ENCODE measurements at regions not wholly inside any gene's neighbourhood (a gene's known extent, or its start where the extent isn't known, plus 50 kb on each side); places are given as distances from the start of the nearest gene placed in this dataset.

GRCh38 chr12:75837700-75838099 is 193.9 kb downstream of the PHLDA1 start:
- no peak for DNase-seq (ENCODE audit: low read depth in 2 of 2)

- DNase-seq (ENCODE audit: low read depth in 2 of 2) = no peak
These were observed 195.0 kb downstream of the PHLDA1 start for GRCh38 chr12:75836533-75836932.

- no peak for DNase-seq (ENCODE audit: low read depth in 2 of 2)
These were observed 197.0 kb downstream of the PHLDA1 start for GRCh38 chr12:75834591-75834990.

DNA sequence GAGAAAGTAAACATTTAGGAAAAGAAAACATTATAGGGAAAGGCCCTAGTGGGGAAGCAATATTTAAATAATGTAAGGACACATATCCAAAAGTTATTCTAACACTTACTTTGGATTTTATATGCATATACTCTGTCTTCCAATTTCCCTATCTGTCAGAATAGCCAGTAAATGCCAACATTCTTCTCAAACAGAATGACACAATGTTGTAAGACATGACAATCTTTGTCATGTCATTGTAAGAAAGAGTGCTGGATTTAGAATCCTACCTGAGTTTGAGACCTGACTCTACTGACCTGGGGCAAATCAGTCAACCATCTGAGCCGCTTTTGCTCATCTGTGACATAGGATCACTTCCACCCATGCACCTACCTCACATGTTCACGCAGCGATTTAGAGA is 198.3 kb downstream of the PHLDA1 start:
- no peak for DNase-seq (ENCODE audit: low read depth in 2 of 2)

DNA sequence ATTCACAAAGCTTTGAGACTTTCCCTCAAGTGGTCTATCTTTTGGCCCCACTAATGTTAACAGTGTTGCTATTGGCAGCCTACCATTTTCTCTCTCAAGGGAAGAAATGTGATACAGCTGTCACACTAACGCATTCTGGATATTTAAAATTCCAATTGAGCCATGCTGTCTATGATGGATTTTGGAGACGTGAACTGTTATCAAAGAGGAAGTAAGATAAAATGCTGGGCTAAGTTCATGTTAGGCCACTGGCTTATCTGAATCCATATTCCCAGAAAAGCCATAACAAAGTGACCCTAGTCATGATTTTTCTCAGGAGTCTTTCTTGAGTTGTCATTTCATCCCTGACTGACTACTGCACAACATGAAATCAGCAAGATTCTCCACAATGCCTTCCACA is 200.2 kb downstream of the PHLDA1 start:
- no peak for DNase-seq (ENCODE audit: low read depth in 2 of 2)

DNA sequence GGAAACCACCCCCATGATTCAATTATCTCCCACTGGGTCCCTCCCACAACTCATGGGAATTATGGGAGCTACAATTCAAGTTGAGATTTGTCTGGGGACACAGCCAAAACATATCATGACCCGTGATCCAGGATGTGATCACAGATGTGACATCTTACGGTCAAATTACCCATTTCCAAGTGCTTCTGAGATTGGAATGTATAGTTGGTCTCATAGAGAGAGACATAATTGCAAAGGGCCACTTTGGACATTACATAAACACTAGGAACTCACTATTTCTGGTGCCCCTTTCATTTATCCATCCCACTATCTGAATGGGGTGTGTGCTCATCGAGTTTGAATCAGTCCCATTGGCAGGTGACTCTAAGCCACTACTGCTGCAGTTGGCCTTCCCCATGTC is 204.5 kb downstream of the PHLDA1 start:
- no peak for DNase-seq (ENCODE audit: low read depth in 2 of 2)

GRCh38 chr12:75825686-75826085 is 205.9 kb downstream of the PHLDA1 start:
- DNase-seq (ENCODE audit: low read depth in 2 of 2) = peak; percentile 75 to 85

GRCh38 chr12:75823475-75823874 is 208.1 kb downstream of the PHLDA1 start:
- DNase-seq (ENCODE audit: low read depth in 2 of 2) = no peak

DNA sequence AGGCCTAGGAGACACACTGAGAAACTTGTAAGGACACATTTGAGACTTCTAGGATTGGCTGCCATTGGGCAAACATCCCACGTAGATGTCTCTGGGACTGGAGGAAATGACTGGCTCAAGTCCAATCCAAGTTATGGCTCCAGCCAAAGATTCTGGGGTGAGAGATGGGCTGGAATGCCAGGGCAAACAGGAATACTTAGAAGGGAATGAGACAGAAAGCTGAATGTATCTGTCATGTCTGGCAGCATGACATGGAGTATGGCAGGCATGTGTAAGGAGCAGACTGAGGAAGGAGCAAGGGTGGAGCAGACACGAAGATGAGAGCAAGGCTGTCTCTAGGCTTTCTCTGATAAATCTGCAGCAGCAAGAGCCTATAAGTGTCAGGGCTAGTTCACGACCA is 209.2 kb downstream of the PHLDA1 start:
- DNase-seq (ENCODE audit: low read depth in 2 of 2) = no peak

DNA sequence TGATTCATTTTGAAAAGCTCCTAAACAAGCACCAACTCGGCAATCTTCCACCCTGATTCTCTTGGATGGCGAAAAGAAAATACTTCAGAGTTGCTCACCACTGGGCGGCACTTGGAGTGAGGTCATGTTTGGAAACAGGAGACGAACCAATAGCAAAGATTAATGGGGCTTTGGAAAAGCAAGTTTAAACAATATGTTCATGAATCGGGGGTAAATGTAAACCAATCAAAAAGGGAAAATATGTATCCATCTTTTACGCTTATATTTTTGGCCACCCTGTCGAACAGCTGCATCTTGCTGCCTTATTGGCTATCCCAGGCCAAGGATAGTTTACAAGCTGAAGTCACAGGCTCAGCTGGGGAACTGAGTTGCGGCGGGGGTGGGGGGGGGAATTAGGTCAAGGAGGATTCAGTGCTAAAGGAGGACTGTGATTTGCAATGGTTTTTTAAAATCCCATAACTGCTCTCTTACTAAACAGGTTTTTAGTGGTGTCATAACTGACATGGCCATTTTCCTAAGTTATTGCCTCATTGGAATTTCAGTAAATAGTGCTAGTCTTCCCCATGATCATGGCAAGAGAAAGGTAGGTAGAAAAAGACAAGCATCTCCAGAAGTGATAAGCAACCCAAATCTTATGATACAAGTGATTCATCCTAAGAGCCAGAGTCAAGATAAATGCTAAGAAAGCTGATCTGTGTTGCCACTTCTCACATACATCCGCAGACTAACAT is 210.6 kb downstream of the PHLDA1 start:
- DNase-seq (ENCODE audit: low read depth in 2 of 2) = no peak

DNA sequence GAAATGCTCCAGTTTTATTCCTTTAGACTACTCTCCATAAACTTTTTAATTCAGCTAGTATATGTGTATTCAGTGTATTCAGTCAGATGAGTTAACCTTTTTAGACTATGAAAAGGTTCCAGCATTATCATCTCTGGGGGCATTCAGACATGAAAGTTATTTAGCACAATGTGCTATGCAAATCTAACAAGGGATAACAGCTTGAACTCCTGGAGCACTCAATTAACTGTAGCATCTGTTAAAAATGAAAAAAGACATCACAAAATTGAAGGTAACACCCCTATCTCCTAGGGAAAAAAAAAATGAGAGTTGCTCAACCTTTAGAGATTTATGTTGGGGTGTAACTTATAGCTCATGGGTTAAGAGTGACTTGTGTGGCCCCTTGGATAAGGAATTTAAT is 211.5 kb downstream of the PHLDA1 start:
- DNase-seq (ENCODE audit: low read depth in 2 of 2) = no peak

- DNase-seq (ENCODE audit: low read depth in 2 of 2) = no peak
These were observed 212.1 kb downstream of the PHLDA1 start for GRCh38 chr12:75819512-75819911.

GRCh38 chr12:75818863-75819262 is 212.7 kb downstream of the PHLDA1 start:
- no peak for DNase-seq (ENCODE audit: low read depth in 2 of 2)

DNA sequence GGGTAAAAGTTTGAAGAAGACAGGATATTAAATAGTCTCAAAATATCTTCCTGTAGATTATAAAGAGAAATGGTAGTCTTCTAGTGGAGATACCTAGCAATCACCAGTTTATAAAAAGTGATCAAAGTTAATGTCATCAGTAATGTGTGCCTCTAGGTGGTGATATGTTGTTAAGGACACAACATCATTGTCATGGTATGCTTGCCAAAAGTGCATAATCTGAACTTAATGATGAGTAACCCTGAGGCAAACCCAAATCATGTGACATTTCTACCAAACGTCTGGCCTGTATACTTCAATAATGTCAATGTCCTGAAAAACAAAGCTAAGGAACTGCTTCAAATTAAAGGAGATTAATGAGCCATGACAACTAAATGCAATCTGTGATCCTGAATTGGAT is 214.7 kb downstream of the PHLDA1 start:
- no peak for DNase-seq (ENCODE audit: low read depth in 2 of 2)

- no peak for DNase-seq (ENCODE audit: low read depth in 2 of 2)
These were observed 215.8 kb downstream of the PHLDA1 start for GRCh38 chr12:75815756-75816155.

- DNase-seq (ENCODE audit: low read depth in 2 of 2) = peak; percentile 84 to 88
These were observed 216.5 kb downstream of the PHLDA1 start for GRCh38 chr12:75814851-75815754.

GRCh38 chr12:75813072-75813471 is 218.5 kb downstream of the PHLDA1 start:
- DNase-seq (ENCODE audit: low read depth in 2 of 2) = no peak

DNA sequence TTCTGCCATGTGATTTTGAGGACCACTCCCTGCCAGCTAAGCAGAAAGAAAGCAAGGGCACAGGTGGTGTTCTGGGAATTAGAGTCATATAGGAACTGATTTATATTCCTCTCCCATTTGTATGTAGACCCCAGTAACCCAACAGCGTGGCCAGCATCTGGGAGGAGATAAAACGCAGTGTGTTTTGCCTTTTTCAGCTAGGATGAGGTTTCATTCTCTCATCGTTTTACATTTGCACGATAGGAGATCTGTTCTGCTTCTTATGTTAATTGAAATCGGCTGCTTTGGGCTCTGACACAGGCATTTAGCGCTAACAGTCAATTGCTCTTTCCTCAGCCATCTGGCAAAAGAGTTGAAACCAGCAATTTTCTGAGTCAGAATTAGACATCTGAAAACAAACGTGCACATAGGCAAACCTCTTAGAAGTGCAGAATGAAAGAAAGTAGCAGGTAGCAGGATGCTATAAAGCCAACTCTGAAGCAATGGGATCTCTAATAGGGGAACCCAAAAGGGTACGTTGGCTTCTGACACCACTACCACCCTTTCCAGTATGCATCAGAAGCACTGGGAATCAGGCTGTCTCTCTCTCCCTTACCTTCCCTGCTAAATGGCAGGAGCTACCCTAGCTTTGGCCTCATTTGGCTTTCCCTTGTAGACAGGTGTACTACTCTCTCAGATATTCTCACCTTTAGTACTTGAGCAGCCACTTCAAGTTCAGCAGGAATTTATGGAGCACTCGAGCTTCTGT is 219.1 kb downstream of the PHLDA1 start:
- peak; percentile 79 to 81 for DNase-seq (ENCODE audit: low read depth in 2 of 2)

DNA sequence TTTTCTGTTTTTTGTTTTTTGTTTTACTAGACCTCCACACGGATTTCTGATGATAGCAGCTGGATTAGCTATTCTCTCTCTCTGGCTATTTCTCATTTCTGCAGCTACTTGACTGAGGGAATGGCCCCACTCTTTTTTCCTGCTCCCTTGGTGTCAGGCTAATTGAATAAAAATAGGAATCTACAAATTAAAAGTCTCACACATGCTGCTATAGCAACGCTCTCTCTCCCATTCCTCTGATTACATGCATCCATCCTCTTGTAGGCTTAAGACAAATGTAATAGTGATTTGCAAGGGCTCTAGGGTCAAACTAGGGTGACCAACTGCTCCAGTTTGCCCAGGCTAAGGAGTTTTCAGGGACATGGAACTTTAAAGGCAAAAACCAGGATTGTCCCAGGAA is 221.8 kb downstream of the PHLDA1 start:
- no peak for DNase-seq (ENCODE audit: low read depth in 2 of 2)

- no peak for DNase-seq (ENCODE audit: low read depth in 2 of 2)
These were observed 224.1 kb downstream of the PHLDA1 start for GRCh38 chr12:75807494-75807893.

GRCh38 chr12:75805905-75806304 is 225.7 kb downstream of the PHLDA1 start:
- DNase-seq (ENCODE audit: low read depth in 2 of 2) = no peak

DNA sequence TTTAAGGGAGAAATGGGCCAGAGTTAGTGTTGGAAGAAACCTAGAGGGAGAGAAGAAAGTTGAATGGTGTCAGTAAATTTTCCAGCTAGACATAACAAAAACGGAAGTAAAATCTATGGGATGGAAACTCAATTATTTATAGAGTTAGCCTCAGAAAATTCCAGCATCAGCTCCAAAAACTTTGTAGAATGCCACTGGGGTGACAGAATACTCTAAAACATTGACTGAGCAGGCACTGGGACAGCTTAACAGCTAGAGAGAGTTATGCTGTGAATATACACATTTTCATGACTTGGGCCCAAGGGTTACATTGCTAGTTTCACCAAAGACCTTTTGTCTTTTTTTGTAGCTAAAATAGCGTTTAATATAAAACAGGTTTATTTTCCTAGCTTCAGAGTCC is 226.3 kb downstream of the PHLDA1 start:
- no peak for DNase-seq (ENCODE audit: low read depth in 2 of 2)

Data from fibroblast of skin of left biceps (primary cell).